K562 (cell line): ENCODE measurements at regions not wholly inside any gene's neighbourhood (a gene's known extent, or its start where the extent isn't known, plus 50 kb on each side); places are given as distances from the start of the nearest gene placed in this dataset.

ENCODE experiments used
- ATAC-seq: fragments of 200-7000 bp; cut with Tn5 transposase; 3 replicates; pipeline ENCODE4 v1.9.1; 2020; ENCODE audit warnings: moderate library complexity
- BruUV-seq: library from RNA; stranded (reverse); fragments of 400-500 nt; replicated peaks from 2 replicates; lab custom pipeline; 2021; lab: Mats Ljungman, UMichigan
- CTCF ChIA-PET: fragments of 300-600 bp; formaldehyde crosslinking; extraction: SDS; loops from one replicate; lab custom pipeline; 2021; ENCODE audit warnings: low intra/inter-chr PET ratio; lab: Yijun Ruan, JAX
- POLR2A ChIA-PET: fragments of 300-600, 350-650 bp; sonication (Branson Sonifier 250); formaldehyde crosslinking; extraction: SDS; loops from one replicate; lab custom pipeline; 2021; ENCODE audit warnings: antibody characterized with exemption, inconsistent platforms; lab: Yijun Ruan, JAX
- DNase-seq, 4 experiments: peaks; one replicate each; pipeline versions ENCODE4 v3.0.0 to v3.0.0-alpha.2; 2011 to 2018; ENCODE audit warnings: low spot score in 3 of 4, mixed read lengths in 3 of 4; ENCODE audit errors: extremely low read depth in 1 of 4
- FAIRE-seq: peaks from 2 replicates; lab custom pipeline; 2011; peaks lifted over from hg19 to GRCh38; lab: Jason Lieb, UNC
- H2AFZ ChIP-seq: 2 replicates; pipeline ENCODE4 v1.6.0; 2011; ENCODE audit warnings: low read depth, low read length, control low read depth, inconsistent platforms
- H3K27ac ChIP-seq: fragments of 200-600 bp; 3 replicates; pipeline ENCODE4 v1.8.0; 2011; ENCODE audit warnings: low read depth, mild to moderate bottlenecking, control low read depth, inconsistent platforms, low read length, moderate library complexity, mixed read lengths; ENCODE audit errors: extremely low read depth
- H3K27me3 ChIP-seq, 2 experiments: fragments of 300-600 bp in 1 of 2; 2 replicates in 1 of 2; 3 replicates in 1 of 2; pipeline versions ENCODE4 v1.6.0 to v1.8.0; 2011; ENCODE audit warnings: inconsistent platforms in 2 of 2, low read length in 2 of 2, mild to moderate bottlenecking in 1 of 2, mixed read lengths in 1 of 2, moderate library complexity in 1 of 2; ENCODE audit not compliant: control insufficient read depth in 2 of 2, insufficient read depth in 2 of 2
- H3K36me3 ChIP-seq: fragments of 300-600 bp; 3 replicates; pipeline ENCODE4 v1.8.0; 2011; ENCODE audit warnings: mild to moderate bottlenecking, low read length, inconsistent platforms; ENCODE audit not compliant: control insufficient read depth, insufficient read depth
- H3K4me1 ChIP-seq, 2 experiments: fragments of 200-600 bp in 1 of 2; replicated peaks in 1 of 2; 2 replicates in 1 of 2; 3 replicates in 1 of 2; pipeline versions ENCODE4 v1.5.1 to v1.8.0; 2011; ENCODE audit warnings: inconsistent platforms in 2 of 2, low read length in 2 of 2, mild to moderate bottlenecking in 1 of 2, mixed read lengths in 1 of 2, moderate library complexity in 1 of 2; ENCODE audit not compliant: control insufficient read depth in 2 of 2, insufficient read depth in 2 of 2
- H3K4me2 ChIP-seq: 2 replicates; pipeline ENCODE4 v1.6.1; 2011; ENCODE audit warnings: low read length, control low read depth, inconsistent platforms, mixed read lengths; ENCODE audit not compliant: insufficient read depth
- H3K4me3 ChIP-seq: fragments of 200-600 bp; sonication (generic), shearing (Covaris generic); 2 replicates; pipeline ENCODE4 v1.5.1; 2016; ENCODE audit warnings: control low read depth, inconsistent platforms
- H3K79me2 ChIP-seq: fragments of 200-600 bp; 3 replicates; pipeline ENCODE4 v1.8.0; 2011; ENCODE audit warnings: low read length, inconsistent platforms; ENCODE audit not compliant: control insufficient read depth, insufficient read depth
- H3K9ac ChIP-seq, 2 experiments: 2 replicates each; pipeline versions ENCODE4 v1.6.0 to v1.6.1; 2011; ENCODE audit warnings: low read depth in 2 of 2, low read length in 2 of 2, control low read depth in 1 of 2, inconsistent platforms in 1 of 2, mild to moderate bottlenecking in 1 of 2, mixed read lengths in 1 of 2; ENCODE audit not compliant: insufficient read depth in 1 of 2
- H3K9me1 ChIP-seq: one replicate; pipeline ENCODE4 v1.6.0; 2011; ENCODE audit warnings: inconsistent platforms, mild to moderate bottlenecking, low read length, moderate library complexity; ENCODE audit not compliant: control insufficient read depth, insufficient read depth
- H3K9me3 ChIP-seq: replicated peaks from 2 replicates; pipeline ENCODE4 v1.5.1; 2011; ENCODE audit warnings: low read depth, low read length, inconsistent platforms; ENCODE audit not compliant: control insufficient read depth, insufficient read depth
- H4K20me1 ChIP-seq: replicated peaks from 2 replicates; pipeline ENCODE4 v1.6.1; 2011; ENCODE audit warnings: low read length, inconsistent platforms, mixed read lengths; ENCODE audit not compliant: control insufficient read depth, insufficient read depth
- ARID3A ChIP-seq: IDR thresholded peaks from 2 replicates; pipeline ENCODE4 v1.6.1; 2012; ENCODE audit warnings: low read depth, low read length, improper control_type of control experiment, borderline replicate concordance
- BHLHE40 ChIP-seq: IDR thresholded peaks from 2 replicates; pipeline ENCODE4 v1.6.1; 2011; ENCODE audit warnings: low read length, improper control_type of control experiment
- CCNT2 ChIP-seq: IDR thresholded peaks from 2 replicates; pipeline ENCODE4 v1.6.1; 2011; ENCODE audit warnings: borderline replicate concordance, low read depth, mild to moderate bottlenecking, moderate library complexity, mixed read lengths, low read length; ENCODE audit not compliant: insufficient read length; ENCODE audit errors: extremely low read depth
- FIP1L1 ChIP-seq: fragments of 200-400 bp; formaldehyde crosslinking; IDR thresholded peaks from 2 replicates; pipeline ENCODE4 v1.6.1; 2018; ENCODE audit warnings: mild to moderate bottlenecking, low read depth, low read length; ENCODE audit not compliant: poor library complexity, severe bottlenecking
- GTF2F1 ChIP-seq: IDR thresholded peaks from 2 replicates; pipeline ENCODE4 v1.6.1; 2011; ENCODE audit warnings: low read depth, low read length, improper control_type of control experiment
- JUND ChIP-seq, 2 experiments: IDR thresholded peaks; 2 replicates in 1 of 2; 3 replicates in 1 of 2; pipeline ENCODE4 v1.6.1; 2011; ENCODE audit warnings: borderline replicate concordance in 2 of 2, low read depth in 2 of 2, low read length in 2 of 2, improper control_type of control experiment in 1 of 2, missing biosample characterization in 1 of 2, missing genetic modification characterization in 1 of 2, missing genetic modification reagents in 1 of 2
- NR2C1 ChIP-seq, 2 experiments: fragments of 450-650 bp; IDR thresholded peaks; 2 replicates each; pipeline ENCODE4 v1.6.1; 2017; ENCODE audit warnings: mild to moderate bottlenecking in 2 of 2, antibody characterized with exemption in 1 of 2, inconsistent platforms in 1 of 2, missing compliant biosample characterization in 1 of 2, missing genetic modification characterization in 1 of 2
- NR4A1 ChIP-seq, 2 experiments: fragments of 250-450 bp in 1 of 2; fragments of 450-650 bp in 1 of 2; sonication (Bioruptor Pico) in 1 of 2; IDR thresholded peaks; 2 replicates each; pipeline versions ENCODE4 v1.4.0 to v1.6.1; 2016 to 2020; ENCODE audit warnings: mild to moderate bottlenecking in 2 of 2, missing compliant biosample characterization in 1 of 2, missing genetic modification characterization in 1 of 2, moderate library complexity in 1 of 2
- SAFB ChIP-seq: fragments of 200-400 bp; formaldehyde crosslinking; IDR thresholded peaks from 2 replicates; pipeline ENCODE4 v1.6.1; 2017; ENCODE audit warnings: low read depth, low read length, borderline replicate concordance
- SMAD3 ChIP-seq: fragments of 450-650 bp; formaldehyde crosslinking; conservative IDR thresholded peaks from 2 replicates; pipeline ENCODE4 v1.4.0; 2020; ENCODE audit warnings: mild to moderate bottlenecking
- ZBTB33 ChIP-seq: sonication (generic); formaldehyde crosslinking; IDR thresholded peaks from 2 replicates; pipeline ENCODE4 v1.8.1; 2023; ENCODE audit warnings: mild to moderate bottlenecking, missing genetic modification reagents
- ZBTB7A ChIP-seq: IDR thresholded peaks from 2 replicates; pipeline ENCODE4 v1.6.1; 2011; ENCODE audit warnings: low read depth, mild to moderate bottlenecking, low read length, moderate library complexity, borderline replicate concordance; ENCODE audit not compliant: control insufficient read depth
- ZNF3 ChIP-seq: fragments of 250-450 bp; sonication (Bioruptor Pico); IDR thresholded peaks from 2 replicates; pipeline ENCODE4 v1.5.0; 2021; ENCODE audit warnings: mild to moderate bottlenecking, moderate library complexity
- ZNF507 ChIP-seq: conservative IDR thresholded peaks from 2 replicates; pipeline ENCODE4 v1.6.1; 2017; ENCODE audit warnings: missing genetic modification characterization, missing compliant biosample characterization
- ZSCAN32 ChIP-seq: fragments of 450-650 bp; formaldehyde crosslinking; IDR thresholded peaks from 2 replicates; pipeline ENCODE4 v1.4.0; 2020; ENCODE audit warnings: mild to moderate bottlenecking, moderate library complexity
- in situ Hi-C: fragments of 300-500 bp; cut with MboI; formaldehyde crosslinking; loops from 4 replicates; pipeline ENCODE4 v1.15.0; 2018; ENCODE audit warnings: inconsistent platforms, mixed read lengths
- intact Hi-C: fragments of 100-400 bp; cut with micrococcal nuclease; formaldehyde crosslinking; loops from 2 replicates; pipeline ENCODE4 v1.14.2; 2022

- ChIA-PET CTCF (no interaction called here), POLR2A (no interaction called here)
- Histone ChIP-seq H3K9ac (no peak overlapping the region), H3K4me2 (no peak overlapping the region), H3K4me1 (peaks cover 4 to 19% of the 10 kb centered on the region in 2 experiments; a peak in 2 of 5 replicates), H3K4me3 (no peak overlapping the region), H4K20me1 (no peaks in the 10 kb centered on the region), H3K9me1 (no peaks in the 10 kb centered on the region), H3K36me3 (no peaks in the 10 kb centered on the region; the same call in 2 of the 3 replicates), H3K27me3 (no peaks in the 10 kb centered on the region), H3K79me2 (no peaks in the 10 kb centered on the region), H3K9me3 (peaks cover 4% of the 10 kb centered on the region; the same call in 1 of the 2 replicates), H2AFZ (0 out of 2 replicates have a peak overlapping the region, but pooled peaks have one; percentile 1), H3K27ac (no peak overlapping the region)
- no peak for ATAC-seq
- in situ Hi-C loops (no loop called here), intact Hi-C loops (no loop called here)
- no peak for FAIRE-seq
- TF ChIP-seq NR2C1 (IDR thresholded peaks at IDR 0.05) (no peak), NR2C1 (tag; IDR thresholded peaks at IDR 0.05) (no peak), JUND (IDR thresholded peaks at IDR 0.05; ENCODE audit: borderline replicate concordance, low read depth, low read length) (no peak), JUND (tag; IDR thresholded peaks at IDR 0.05; ENCODE audit: borderline replicate concordance, low read depth, low read length) (no peak), ZNF507 (tag) (no peak), SMAD3 (CRISPR knock-in tag) (no peak), NR4A1 (CRISPR knock-in tag; IDR thresholded peaks at IDR 0.05) (no peak), NR4A1 (tag; IDR thresholded peaks at IDR 0.05) (no peak), ARID3A (no peak), SAFB (no peak), GTF2F1 (no peak), CCNT2 (no peak), ZBTB7A (no peak), FIP1L1 (no peak), ZBTB33 (CRISPR knock-in tag) (no peak), ZNF3 (CRISPR knock-in tag) (no peak), ZSCAN32 (CRISPR knock-in tag) (no peak), BHLHE40 (no peak)
- no TSS peak for BruUV-seq
- no peak for DNase-seq
Observed at GRCh38 chr11:91796999-91797398, 427.6 kb upstream of the FAT3 start.
